Suppressor macrophage (primary cell): ENCODE measurements at regions not wholly inside any gene's neighbourhood (a gene's known extent, or its start where the extent isn't known, plus 50 kb on each side); places are given as distances from the start of the nearest gene placed in this dataset.

ENCODE experiments used
- DNase-seq, 4 experiments: peaks; one replicate each; pipeline ENCODE4 v3.0.0-alpha.2; 2020 to 2022

GRCh38 chr4:178612733-178613132 is 1170.5 kb upstream of the AGA start:
- DNase-seq: no peak

- DNase-seq: no peak
These were observed 1190.2 kb upstream of the AGA start for GRCh38 chr4:178632415-178632814.

- DNase-seq: no peak
These were observed 1191.0 kb upstream of the AGA start for GRCh38 chr4:178633263-178633662.

- DNase-seq: no peak
These were observed 1222.4 kb upstream of the AGA start for GRCh38 chr4:178664621-178665020.

- DNase-seq: no peak
These were observed 1223.7 kb upstream of the AGA start for GRCh38 chr4:178665916-178666315.

GRCh38 chr4:178671766-178672165 is 1229.5 kb upstream of the AGA start:
- DNase-seq: no peak

- DNase-seq: no peak
These were observed 1230.3 kb upstream of the AGA start for GRCh38 chr4:178672512-178672911.

GRCh38 chr4:178681871-178682270 is 1239.6 kb upstream of the AGA start:
- no peak for DNase-seq

- DNase-seq: no peak
These were observed 1247.7 kb upstream of the AGA start for GRCh38 chr4:178689926-178690325.

GRCh38 chr4:178693816-178694215 is 1251.6 kb upstream of the AGA start:
- DNase-seq: no peak

- DNase-seq: no peak
These were observed 1254.3 kb upstream of the AGA start for GRCh38 chr4:178696515-178696914.

- DNase-seq: no peak
These were observed 1270.2 kb upstream of the AGA start for GRCh38 chr4:178712486-178712885.

- DNase-seq: no peak
These were observed 1295.8 kb upstream of the AGA start for GRCh38 chr4:178738026-178738425.

GRCh38 chr4:178745203-178745602 is 1303.0 kb upstream of the AGA start:
- DNase-seq: no peak

- no peak for DNase-seq
These were observed 1310.8 kb upstream of the AGA start for GRCh38 chr4:178752954-178753525.

- no peak for DNase-seq
These were observed 1336.3 kb upstream of the AGA start for GRCh38 chr4:178778496-178778895.

GRCh38 chr4:178781779-178782178 is 1339.5 kb upstream of the AGA start:
- DNase-seq: no peak

- DNase-seq: no peak
These were observed 1342.3 kb upstream of the AGA start for GRCh38 chr4:178784491-178784890.

- DNase-seq: no peak
These were observed 1347.0 kb upstream of the AGA start for GRCh38 chr4:178789279-178789678.

GRCh38 chr4:178799204-178799603 is 1357.0 kb upstream of the AGA start:
- DNase-seq: no peak

- no peak for DNase-seq
These were observed 1365.9 kb upstream of the AGA start for GRCh38 chr4:178808106-178808505.

- peak in 1 of 4 experiments; percentile 0 for DNase-seq
These were observed 1367.7 kb upstream of the AGA start for GRCh38 chr4:178809921-178810320.

- DNase-seq: no peak
These were observed 1369.1 kb upstream of the AGA start for GRCh38 chr4:178811356-178811755.

- DNase-seq: no peak
These were observed 1370.6 kb upstream of the AGA start for GRCh38 chr4:178812866-178813265.

GRCh38 chr4:178814908-178815307 is 1372.7 kb upstream of the AGA start:
- no peak for DNase-seq
